ENCODE measurements at regions not wholly inside any gene's neighbourhood (a gene's known extent, or its start where the extent isn't known, plus 50 kb on each side); places are given as distances from the start of the nearest gene placed in this dataset.

GRCh38 chr6:169119669-169120068 lies 134.0 kb downstream of the THBS2 start:
- Histone ChIP-seq H3K27ac (ENCODE audit: low read depth in 2 of 2, low read length in 1 of 2) (no peak overlapping the region), H3K4me3 (ENCODE audit: low read depth in 2 of 2, low read length in 1 of 2) (no peak overlapping the region), H3K9ac (no peak overlapping the region), H3K4me1 (ENCODE audit: control insufficient read depth in 1 of 2, insufficient read depth in 2 of 2, low read depth in 1 of 2, low read length in 1 of 2) (no peaks in the 10 kb centered on the region; a peak in 1 of 4 replicates), H3K9me2 (no peaks in the 10 kb centered on the region), H3K27me3 (ENCODE audit: insufficient read depth) (no peaks in the 10 kb centered on the region), H3K4me2 (no peak overlapping the region), H3F3A (replicated peaks; ENCODE audit: insufficient read depth) (no peaks in the 10 kb centered on the region), H3K9me3 (no peaks in the 10 kb centered on the region), H3K36me3 (replicated peaks in 1 of 2; ENCODE audit: control insufficient read depth in 1 of 2, insufficient read depth in 2 of 2, low read length in 1 of 2) (no peaks in the 10 kb centered on the region), H3K79me2 (ENCODE audit: insufficient read depth) (no peaks in the 10 kb centered on the region), H4K20me1 (ENCODE audit: insufficient read depth) (no peaks in the 10 kb centered on the region), H2AFZ (ENCODE audit: low read depth) (no peak overlapping the region)
- no peak for DNase-seq
- ChIA-PET POLR2A (no interaction called here), CTCF (interaction anchor here (0.6 kb wide), 1 partner anchor 326 kb away, joined by 3 read pairs; no protein-coding TSS in a partner anchor)
- WGBS (ENCODE audit: low lambda C conversion rate), result 73% methylated on average over 1 of the region's 1 CpG
- TF ChIP-seq SIN3A (IDR thresholded peaks at IDR 0.05; ENCODE audit: borderline replicate concordance, low read depth, low read length), result no peak
- TF ChIP-seq NFIC (IDR thresholded peaks at IDR 0.05; ENCODE audit: borderline replicate concordance), result no peak
- no peak for TF ChIP-seq RAD21 (IDR thresholded peaks at IDR 0.05; ENCODE audit: low read length)
- no peak for TF ChIP-seq EZH2phosphoT487 (IDR thresholded peaks at IDR 0.05; ENCODE audit: borderline replicate concordance, low read depth)
- no peak for TF ChIP-seq MEF2A (IDR thresholded peaks at IDR 0.05; ENCODE audit: borderline replicate concordance, low read depth)
- no peak for TF ChIP-seq RFX5 (IDR thresholded peaks at IDR 0.05; ENCODE audit: low read length)
- TF ChIP-seq GABPA (IDR thresholded peaks at IDR 0.05; ENCODE audit: low read depth), result no peak
- no peak for TF ChIP-seq ELF1 (IDR thresholded peaks at IDR 0.05)
- TF ChIP-seq EP300 (IDR thresholded peaks at IDR 0.05; ENCODE audit: borderline replicate concordance in 1 of 2, low read depth in 1 of 2, low read length in 1 of 2), result no peak
- no peak for TF ChIP-seq USF1 (IDR thresholded peaks at IDR 0.05; ENCODE audit: borderline replicate concordance, low read depth)
- no peak for TF ChIP-seq FOXJ3 (CRISPR knock-in tag; IDR thresholded peaks at IDR 0.05)
- no peak for TF ChIP-seq CHD2 (IDR thresholded peaks at IDR 0.05; ENCODE audit: low read length, partially characterized antibody)

DNA sequence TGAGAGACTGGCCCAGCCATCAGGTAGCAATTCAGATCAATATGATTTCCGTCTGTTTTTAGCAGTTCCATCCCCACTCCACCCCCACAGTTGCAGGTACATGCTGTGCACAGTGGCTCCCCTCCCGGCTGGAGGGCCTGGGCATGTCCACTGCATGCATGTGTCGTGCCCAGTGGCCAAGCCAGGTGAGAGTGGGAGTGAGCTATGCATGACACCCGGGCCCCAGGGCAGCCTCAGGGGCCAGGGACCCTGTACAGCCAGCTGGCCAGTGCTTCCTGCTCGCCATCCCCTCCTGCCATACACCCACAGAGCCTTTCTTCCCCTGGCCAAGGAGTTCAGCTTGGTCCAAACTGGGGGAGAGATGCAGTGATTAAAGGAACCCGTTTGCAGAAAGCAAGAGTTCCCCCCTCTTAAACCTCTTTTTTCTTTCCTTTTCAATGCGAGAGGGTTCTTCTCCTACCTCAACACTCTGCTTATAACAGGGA lies 135.3 kb downstream of the THBS2 start:
- no peaks in the 10 kb centered on the region; a peak in 1 of 4 replicates for H3K4me1 ChIP-seq (ENCODE audit: control insufficient read depth in 1 of 2, insufficient read depth in 2 of 2, low read depth in 1 of 2, low read length in 1 of 2)
- no peak overlapping the region for H3K27ac ChIP-seq (ENCODE audit: low read depth in 2 of 2, low read length in 1 of 2)
- no peaks in the 10 kb centered on the region; the same call in 1 of the 2 replicates for H3K9me3 ChIP-seq
- no peaks in the 10 kb centered on the region for H3K36me3 ChIP-seq (replicated peaks in 1 of 2; ENCODE audit: control insufficient read depth in 1 of 2, insufficient read depth in 2 of 2, low read length in 1 of 2)
- ChIA-PET CTCF (no interaction called here), POLR2A (no interaction called here)
- no peak overlapping the region for H2AFZ ChIP-seq (ENCODE audit: low read depth)
- H3K4me3 ChIP-seq (ENCODE audit: low read depth in 2 of 2, low read length in 1 of 2), result no peak overlapping the region
- no peaks in the 10 kb centered on the region for H3K79me2 ChIP-seq (ENCODE audit: insufficient read depth)
- H3K4me2 ChIP-seq, result no peak overlapping the region
- no peaks in the 10 kb centered on the region for H3K9me2 ChIP-seq
- DNase-seq, result no peak
- no peaks in the 10 kb centered on the region for H3F3A ChIP-seq (replicated peaks; ENCODE audit: insufficient read depth)
- H3K9ac ChIP-seq, result no peak overlapping the region
- no peak for TF ChIP-seq PBX3 (IDR thresholded peaks at IDR 0.05)
- no peak for TF ChIP-seq TCF12 (IDR thresholded peaks at IDR 0.05)
- no peak for TF ChIP-seq EP300 (IDR thresholded peaks at IDR 0.05; ENCODE audit: borderline replicate concordance in 1 of 2, low read depth in 1 of 2, low read length in 1 of 2)
- TF ChIP-seq JUND (IDR thresholded peaks at IDR 0.05), result no peak
- no peak for TF ChIP-seq RFX5 (IDR thresholded peaks at IDR 0.05; ENCODE audit: low read length)
- H3K27me3 ChIP-seq (ENCODE audit: insufficient read depth), result no peaks in the 10 kb centered on the region
- no peaks in the 10 kb centered on the region for H4K20me1 ChIP-seq (ENCODE audit: insufficient read depth)
- 50% methylated on average over 5 of the region's 7 CpGs for WGBS (ENCODE audit: low lambda C conversion rate)
